HTR-8/SVneo (cell line): ENCODE measurements at regions not wholly inside any gene's neighbourhood (a gene's known extent, or its start where the extent isn't known, plus 50 kb on each side); places are given as distances from the start of the nearest gene placed in this dataset.

Source experiments
- DNase-seq: peaks from one replicate; pipeline ENCODE4 v3.0.0; 2011; ENCODE audit warnings: low spot score, mixed read lengths; ENCODE audit not compliant: insufficient read length
- FAIRE-seq: peaks from 2 replicates; lab custom pipeline; 2011; peaks lifted over from hg19 to GRCh38; lab: Jason Lieb, UNC

GRCh38 chr3:64971602-64972001 is 283.8 kb upstream of the ADAMTS9 start:
- FAIRE-seq, result no peak
- DNase-seq, result no peak

DNA sequence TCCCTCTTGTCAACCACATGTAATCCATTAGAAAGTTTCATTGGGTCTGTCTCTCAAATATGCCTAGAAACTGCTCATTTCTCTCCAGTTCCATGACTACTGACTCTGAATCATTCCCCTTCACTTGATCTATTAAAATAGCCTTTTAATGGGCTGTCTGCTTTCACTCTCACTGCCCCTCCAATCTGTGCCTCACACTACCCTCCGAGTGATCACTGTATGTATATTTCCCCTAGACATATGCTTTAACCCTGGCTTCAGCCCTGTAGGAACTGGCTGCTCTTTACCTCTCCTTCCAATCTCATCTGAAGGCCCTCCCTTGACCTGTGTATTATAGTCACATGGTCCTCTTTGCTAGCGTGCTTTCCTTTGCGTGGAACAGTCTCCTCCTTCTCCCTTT is 282.8 kb upstream of the ADAMTS9 start:
- no peak for FAIRE-seq
- DNase-seq, result no peak

DNA sequence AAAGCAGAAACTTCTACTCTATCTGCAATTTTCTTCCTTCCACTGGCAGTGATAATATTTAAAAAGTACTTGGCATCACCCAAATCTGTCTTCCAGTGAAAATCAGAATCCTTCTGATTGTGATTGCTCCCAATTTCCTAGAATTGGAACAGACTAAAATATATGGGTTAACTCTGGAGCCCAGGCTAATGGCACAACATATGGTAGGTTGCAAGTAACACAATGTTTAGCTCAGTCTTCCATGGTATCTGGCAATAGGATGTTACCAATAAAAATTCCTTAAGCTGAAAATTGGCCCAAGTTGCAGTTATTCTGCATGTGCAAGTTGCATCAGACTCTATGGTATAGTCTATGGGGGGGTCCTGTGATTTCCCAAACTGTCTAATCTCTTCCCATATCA is 273.5 kb upstream of the ADAMTS9 start:
- FAIRE-seq, result no peak

GRCh38 chr3:64958199-64958843 is 270.5 kb upstream of the ADAMTS9 start:
- DNase-seq, result no peak
- FAIRE-seq, result no peak

More for the DNA sequence above, 273.5 kb upstream of the ADAMTS9 start:
- no peak for DNase-seq

DNA sequence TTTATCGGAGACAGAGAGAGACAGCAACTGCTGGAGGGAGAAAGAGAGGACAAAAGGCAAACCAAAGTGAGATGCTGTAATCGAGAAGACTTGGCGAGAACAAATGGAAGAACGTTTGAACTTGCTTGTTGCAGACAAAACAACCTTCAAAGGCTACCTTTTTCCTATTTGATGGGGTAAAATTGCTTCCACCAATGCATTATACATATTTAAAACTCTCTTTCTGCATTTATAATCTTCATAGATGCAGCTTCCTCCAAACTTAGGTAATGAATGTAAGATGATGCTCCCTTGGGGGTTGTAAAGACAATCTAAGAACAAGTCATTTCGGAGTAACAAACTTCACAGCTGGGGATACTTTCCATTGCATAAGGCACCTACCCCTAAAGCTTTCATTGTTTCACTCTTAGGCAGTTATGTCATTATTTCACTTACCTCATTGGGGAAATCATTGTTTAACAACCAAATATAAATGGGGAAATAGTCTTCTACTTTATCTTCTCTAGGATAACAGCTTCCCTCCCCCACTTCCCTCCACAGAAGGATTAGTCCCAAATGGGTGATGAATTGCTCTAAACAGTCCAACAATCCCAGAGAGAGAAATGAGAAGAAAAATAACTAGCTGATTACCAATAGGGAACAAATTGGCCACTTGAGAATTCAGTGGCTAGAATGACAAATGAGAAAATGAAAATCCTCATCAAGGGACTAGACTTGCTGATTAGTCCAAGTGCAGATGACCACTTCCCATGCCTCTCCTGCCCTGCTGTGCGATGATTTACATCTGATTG is 269.8 kb upstream of the ADAMTS9 start:
- DNase-seq, result no peak
- no peak for FAIRE-seq

GRCh38 chr3:64956711-64957325 is 269.0 kb upstream of the ADAMTS9 start:
- DNase-seq (no peak), FAIRE-seq (no peak)

- no peak for FAIRE-seq
- no peak for DNase-seq
Measured at GRCh38 chr3:64954995-64955636, 267.3 kb upstream of the ADAMTS9 start.

DNA sequence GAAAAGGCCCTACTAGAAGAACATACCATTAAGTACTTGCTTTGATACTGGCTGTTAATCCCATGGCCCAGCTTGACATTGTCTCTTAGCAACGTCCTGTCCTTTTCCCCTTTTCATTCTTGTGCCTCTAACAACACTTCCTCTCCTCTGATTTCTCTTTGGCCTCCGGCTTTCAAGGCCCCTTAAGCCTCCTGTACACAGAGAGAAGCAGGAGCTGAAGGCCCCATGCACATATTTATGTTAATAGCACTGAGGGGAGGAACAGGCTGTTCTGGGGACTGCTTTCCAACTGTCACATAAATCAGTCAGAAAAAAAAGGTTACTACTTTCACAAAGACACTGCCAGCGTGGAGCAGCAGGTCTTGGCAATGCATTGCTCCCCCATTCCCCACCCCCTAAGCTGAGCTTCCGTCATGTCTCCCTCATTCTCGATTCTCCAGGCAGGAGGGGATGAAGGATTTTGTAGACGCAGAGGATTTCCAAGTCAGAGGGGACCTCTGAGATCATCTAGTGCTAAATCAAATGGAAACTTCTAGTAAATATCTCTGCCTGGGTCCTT is 257.4 kb upstream of the ADAMTS9 start:
- DNase-seq (no peak), FAIRE-seq (no peak)

- DNase-seq, result no peak
- no peak for FAIRE-seq
Measured at GRCh38 chr3:64943866-64944265, 256.1 kb upstream of the ADAMTS9 start.

DNA sequence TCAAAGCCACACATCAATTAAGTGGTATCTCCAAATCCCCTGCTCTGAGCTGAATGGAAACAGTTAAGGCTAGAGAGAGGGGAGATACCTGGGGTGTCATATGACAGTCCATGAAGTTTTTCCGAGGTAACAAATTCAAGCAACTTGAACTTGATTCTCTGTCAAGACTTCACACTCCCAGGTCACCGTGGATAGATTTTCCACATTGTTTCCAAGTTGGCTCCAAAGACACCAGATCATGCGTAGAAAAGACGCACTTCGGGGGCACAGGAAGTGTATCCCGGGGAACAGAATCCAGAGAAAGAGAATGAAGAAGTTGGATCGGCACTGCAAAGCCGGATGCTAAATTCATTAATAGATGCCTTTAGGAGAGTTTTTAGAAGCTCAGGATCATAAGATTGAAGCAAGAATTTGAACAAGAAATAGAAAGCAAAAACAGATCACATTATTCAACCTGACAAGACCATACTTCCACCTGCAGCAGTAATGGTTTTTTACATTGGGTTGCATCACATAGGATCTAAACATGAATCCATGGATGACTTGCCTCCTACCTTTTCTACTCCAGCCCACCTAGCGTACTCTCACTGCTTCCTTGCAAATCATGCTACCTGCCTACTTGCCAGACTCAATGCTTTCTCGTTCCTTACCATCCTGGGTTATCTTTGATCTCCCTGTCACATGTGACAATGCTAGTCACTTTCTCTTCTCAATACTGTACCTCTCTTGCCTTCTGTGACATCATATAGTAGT is 253.0 kb upstream of the ADAMTS9 start:
- no peak for DNase-seq
- FAIRE-seq, result no peak

GRCh38 chr3:64939747-64940450 is 252.1 kb upstream of the ADAMTS9 start:
- DNase-seq (no peak), FAIRE-seq (no peak)

- no peak for FAIRE-seq
Measured at GRCh38 chr3:64939309-64939708, 251.5 kb upstream of the ADAMTS9 start.

GRCh38 chr3:64936556-64936955 is 248.8 kb upstream of the ADAMTS9 start:
- FAIRE-seq, result no peak
- no peak for DNase-seq

More at GRCh38 chr3:64939309-64939708, 251.5 kb upstream of the ADAMTS9 start:
- no peak for DNase-seq

DNA sequence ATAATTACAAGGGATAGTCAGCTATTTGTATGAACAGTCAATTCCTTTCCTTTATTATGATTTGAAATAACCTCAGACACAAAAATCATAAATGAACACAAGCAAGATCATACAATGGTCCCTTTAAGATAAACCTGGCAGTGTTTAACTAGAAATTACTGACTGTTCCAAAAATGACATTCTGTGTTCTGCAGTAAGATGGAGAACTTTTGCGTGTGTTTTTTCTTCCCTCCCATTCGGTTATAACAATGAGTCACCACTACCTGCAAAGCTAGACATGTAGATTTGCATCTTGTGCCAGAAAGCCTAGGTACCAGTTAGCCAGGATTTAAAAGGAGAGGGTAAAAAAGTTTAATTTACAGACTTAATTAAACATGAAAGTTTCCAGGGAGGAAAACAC is 248.2 kb upstream of the ADAMTS9 start:
- DNase-seq (no peak), FAIRE-seq (no peak)

- FAIRE-seq, result no peak
- DNase-seq, result no peak
Measured at GRCh38 chr3:64932666-64933342, 245.0 kb upstream of the ADAMTS9 start.

DNA sequence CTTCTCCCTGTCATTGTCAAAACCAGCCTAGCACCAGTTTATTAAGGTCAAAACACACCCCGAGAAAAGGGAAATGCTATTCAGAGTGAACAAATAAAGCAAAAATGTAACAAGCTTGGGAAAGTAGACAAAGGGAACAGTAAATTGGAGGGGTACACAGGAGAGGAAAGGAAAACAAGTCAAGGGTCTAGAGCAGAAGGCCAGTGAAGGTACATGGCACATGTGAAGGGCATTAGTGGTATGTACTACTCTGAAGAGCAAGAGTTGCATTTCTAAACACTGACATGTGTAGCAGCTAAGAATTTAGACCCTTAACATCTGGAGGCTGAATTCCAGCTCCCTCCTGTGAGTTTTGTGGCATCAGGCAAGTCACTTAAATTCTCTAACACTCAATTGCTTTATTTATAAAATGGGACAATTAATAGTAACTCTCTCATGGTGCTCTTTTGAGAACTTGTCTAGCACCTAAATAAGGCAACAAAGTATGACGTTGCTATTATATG is 244.3 kb upstream of the ADAMTS9 start:
- FAIRE-seq (no peak), DNase-seq (no peak)

GRCh38 chr3:64930891-64931290 is 243.1 kb upstream of the ADAMTS9 start:
- DNase-seq, result no peak
- no peak for FAIRE-seq

DNA sequence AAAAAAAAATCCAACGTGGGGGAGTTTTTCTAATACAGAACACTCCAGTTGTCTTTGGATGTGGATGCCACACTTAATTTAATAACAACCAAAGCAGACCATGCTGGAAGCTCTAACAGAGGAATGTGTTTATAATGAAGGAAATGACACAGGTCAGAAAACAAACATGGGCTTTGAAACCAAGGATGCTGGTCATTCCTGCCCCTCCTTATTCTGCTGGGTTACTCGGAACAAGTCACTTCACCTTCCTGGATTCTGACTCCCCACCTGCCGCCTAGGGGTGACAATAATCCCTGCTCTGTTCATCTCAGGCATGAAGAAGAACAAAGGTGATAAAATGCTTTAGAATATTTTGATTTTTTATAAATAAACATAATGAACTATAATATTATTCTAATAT is 240.9 kb upstream of the ADAMTS9 start:
- FAIRE-seq, result no peak
- DNase-seq, result no peak

GRCh38 chr3:64927689-64928088 is 239.9 kb upstream of the ADAMTS9 start:
- no peak for FAIRE-seq
- no peak for DNase-seq
